BE2C (cell line): ENCODE measurements at regions not wholly inside any gene's neighbourhood (a gene's known extent, or its start where the extent isn't known, plus 50 kb on each side); places are given as distances from the start of the nearest gene placed in this dataset.

Experiments
- DNase-seq: peaks from one replicate; pipeline ENCODE4 v3.0.0-alpha.2; 2020
- H3K27me3 ChIP-seq: fragments of 250-450 bp; sonication (Bioruptor Pico); 2 replicates; pipeline ENCODE4 v1.5.1; 2020; ENCODE audit warnings: mild to moderate bottlenecking
- H3K36me3 ChIP-seq: fragments of 250-450 bp; sonication (Bioruptor Pico); 2 replicates; pipeline ENCODE4 v1.5.1; 2020; ENCODE audit warnings: mild to moderate bottlenecking
- H3K4me1 ChIP-seq: fragments of 250-450 bp; sonication (Bioruptor Pico); 2 replicates; pipeline ENCODE4 v1.5.1; 2020
- H3K4me3 ChIP-seq: 2 replicates; pipeline ENCODE4 v1.5.1; 2011; ENCODE audit warnings: low read depth, low read length
- H3K9me3 ChIP-seq: fragments of 250-450 bp; sonication (Bioruptor Pico); 2 replicates; pipeline ENCODE4 v1.5.1; 2020
- CTCF ChIP-seq: IDR thresholded peaks from 2 replicates; pipeline ENCODE4 v1.5.1; 2012; ENCODE audit warnings: mild to moderate bottlenecking, low read depth, low read length

GRCh38 chr2:236955521-236956030 is 130.1 kb upstream of the COPS8 start:
- Histone ChIP-seq H3K4me3 (no peak overlapping the region), H3K9me3 (0 out of 2 replicates have a peak, but pooled peaks cover 7% of the 10 kb centered on the region), H3K27me3 (peaks cover 3% of the 10 kb centered on the region; the same call in 1 of the 2 replicates), H3K36me3 (no peaks in the 10 kb centered on the region), H3K4me1 (no peaks in the 10 kb centered on the region)
- no peak for TF ChIP-seq CTCF
- DNase-seq: no peak

- Histone ChIP-seq H3K4me1 (no peaks in the 10 kb centered on the region), H3K9me3 (0 out of 2 replicates have a peak, but pooled peaks cover 7% of the 10 kb centered on the region), H3K4me3 (no peak overlapping the region), H3K36me3 (no peaks in the 10 kb centered on the region), H3K27me3 (peaks cover 3% of the 10 kb centered on the region; the same call in 1 of the 2 replicates)
- TF ChIP-seq CTCF: no peak
- no peak for DNase-seq
These were observed 129.6 kb upstream of the COPS8 start for GRCh38 chr2:236956031-236956618.

- DNase-seq: peak; percentile 23
- Histone ChIP-seq H3K4me1 (no peaks in the 10 kb centered on the region), H3K9me3 (0 out of 2 replicates have a peak, but pooled peaks cover 3% of the 10 kb centered on the region), H3K36me3 (no peaks in the 10 kb centered on the region), H3K4me3 (no peak overlapping the region), H3K27me3 (peaks cover 3% of the 10 kb centered on the region; the same call in 1 of the 2 replicates)
- TF ChIP-seq CTCF: no peak
These were observed 129.0 kb upstream of the COPS8 start for GRCh38 chr2:236956641-236957040.

GRCh38 chr2:236959036-236959435 is 126.7 kb upstream of the COPS8 start:
- Histone ChIP-seq H3K9me3 (no peaks in the 10 kb centered on the region), H3K4me1 (no peaks in the 10 kb centered on the region), H3K27me3 (peaks cover 3% of the 10 kb centered on the region; the same call in 1 of the 2 replicates), H3K4me3 (no peak overlapping the region), H3K36me3 (no peaks in the 10 kb centered on the region)
- DNase-seq: no peak
- TF ChIP-seq CTCF: no peak

GRCh38 chr2:236959876-236960275 is 125.8 kb upstream of the COPS8 start:
- DNase-seq: no peak
- no peaks in the 10 kb centered on the region for H3K9me3 ChIP-seq
- no peak overlapping the region for H3K4me3 ChIP-seq
- no peaks in the 10 kb centered on the region for H3K36me3 ChIP-seq
- no peaks in the 10 kb centered on the region; the same call in 1 of the 2 replicates for H3K27me3 ChIP-seq
- no peaks in the 10 kb centered on the region for H3K4me1 ChIP-seq
- no peak for TF ChIP-seq CTCF

- no peaks in the 10 kb centered on the region for H3K36me3 ChIP-seq
- no peaks in the 10 kb centered on the region for H3K4me1 ChIP-seq
- no peak for DNase-seq
- H3K4me3 ChIP-seq: no peak overlapping the region
- H3K9me3 ChIP-seq: no peaks in the 10 kb centered on the region
- H3K27me3 ChIP-seq: peaks cover 3% of the 10 kb centered on the region; the same call in 1 of the 2 replicates
- TF ChIP-seq CTCF: no peak
These were observed 125.2 kb upstream of the COPS8 start for GRCh38 chr2:236960531-236960930.
